GM12878 (cell line): ENCODE measurements at regions not wholly inside any gene's neighbourhood (a gene's known extent, or its start where the extent isn't known, plus 50 kb on each side); places are given as distances from the start of the nearest gene placed in this dataset.

Source experiments
- ATAC-seq: fragments of 200-7000 bp; cut with Tn5 transposase; 3 replicates; pipeline ENCODE4 v1.9.1; 2020; ENCODE audit warnings: mild to moderate bottlenecking, moderate library complexity
- BruUV-seq: library from RNA; stranded (reverse); fragments of 400-500 nt; replicated peaks from 2 replicates; lab custom pipeline; 2021; lab: Mats Ljungman, UMichigan
- CTCF ChIA-PET: fragments of 300-600 bp; sonication (Branson Sonifier 250); formaldehyde crosslinking; extraction: SDS; loops from one replicate; lab custom pipeline; 2021; ENCODE audit warnings: inconsistent platforms; lab: Yijun Ruan, JAX
- POLR2A ChIA-PET: fragments of 350-600 bp; formaldehyde crosslinking; extraction: SDS; loops from one replicate; lab custom pipeline; 2021; ENCODE audit warnings: inconsistent platforms; lab: Charles Lee
- RAD21 ChIA-PET: fragments of 300-600 bp; sonication (Branson Sonifier 250); formaldehyde crosslinking; loops from one replicate; lab custom pipeline; 2023; ENCODE audit warnings: antibody characterized with exemption; ENCODE audit not compliant: unreplicated experiment; lab: Charles Lee
- SMC1A ChIA-PET: fragments of 300-600 bp; sonication (Branson Sonifier 250); formaldehyde crosslinking; loops from one replicate; lab custom pipeline; 2023; ENCODE audit not compliant: unreplicated experiment, uncharacterized antibody; lab: Charles Lee
- DNase-seq: peaks from one replicate; pipeline ENCODE4 v3.0.0-alpha.2; 2011; ENCODE audit warnings: low read depth, low spot score
- FAIRE-seq: peaks from 3 replicates; lab custom pipeline; 2011; peaks lifted over from hg19 to GRCh38; lab: Jason Lieb, UNC
- H2AFZ ChIP-seq: 2 replicates; pipeline ENCODE4 v1.6.0; 2011; ENCODE audit warnings: low read depth, low read length, control low read depth; ENCODE audit not compliant: control insufficient read depth
- H3K27ac ChIP-seq: 2 replicates; pipeline ENCODE4 v1.5.1; 2011; ENCODE audit warnings: control low read depth; ENCODE audit not compliant: control insufficient read depth, insufficient read depth
- H3K27me3 ChIP-seq, 2 experiments: replicated peaks in 1 of 2; 2 replicates each; pipeline versions ENCODE4 v1.6.0 to v1.6.1; 2011; ENCODE audit warnings: low read length in 1 of 2; ENCODE audit not compliant: control insufficient read depth in 2 of 2, insufficient read depth in 2 of 2
- H3K36me3 ChIP-seq, 2 experiments: 2 replicates each; pipeline ENCODE4 v1.5.1; 2011; ENCODE audit warnings: low read length in 1 of 2; ENCODE audit not compliant: control insufficient read depth in 2 of 2, insufficient read depth in 2 of 2
- H3K4me1 ChIP-seq: 2 replicates; pipeline ENCODE4 v1.6.1; 2011; ENCODE audit warnings: mild to moderate bottlenecking, low read length, moderate library complexity, mixed read lengths; ENCODE audit not compliant: control insufficient read depth, insufficient read depth
- H3K4me2 ChIP-seq: 2 replicates; pipeline ENCODE4 v1.6.0; 2011; ENCODE audit warnings: control low read depth; ENCODE audit not compliant: control insufficient read depth, insufficient read depth
- H3K4me3 ChIP-seq: fragments of 200-600 bp; sonication (generic); 2 replicates; pipeline ENCODE4 v1.5.1; 2016
- H3K79me2 ChIP-seq: 2 replicates; pipeline ENCODE4 v1.6.0; 2011; ENCODE audit warnings: low read length; ENCODE audit not compliant: control insufficient read depth, insufficient read depth
- H3K9ac ChIP-seq: 2 replicates; pipeline ENCODE4 v1.8.0; 2011; ENCODE audit warnings: low read length, control low read depth, mixed read lengths; ENCODE audit not compliant: control insufficient read depth, insufficient read depth
- H3K9me3 ChIP-seq: replicated peaks from 3 replicates; pipeline ENCODE4 v1.5.1; 2011; ENCODE audit warnings: mild to moderate bottlenecking, low read length; ENCODE audit not compliant: control insufficient read depth, insufficient read depth
- H4K20me1 ChIP-seq: 2 replicates; pipeline ENCODE4 v1.6.0; 2011; ENCODE audit not compliant: control insufficient read depth, insufficient read depth
- BCL11A ChIP-seq: IDR thresholded peaks from 2 replicates; pipeline ENCODE4 v1.6.1; 2011; ENCODE audit warnings: low read depth, low read length
- DPF2 ChIP-seq: fragments of 450-650 bp; IDR thresholded peaks from 2 replicates; pipeline ENCODE4 v1.6.1; 2017; ENCODE audit warnings: mild to moderate bottlenecking
- EZH2 ChIP-seq: IDR thresholded peaks from 2 replicates; pipeline ENCODE4 v1.6.1; 2012; ENCODE audit warnings: low read depth, mild to moderate bottlenecking, control low read depth, inconsistent platforms, low read length, borderline replicate concordance; ENCODE audit not compliant: control insufficient read depth
- FOXK2 ChIP-seq: fragments of 450-650 bp; IDR thresholded peaks from 2 replicates; pipeline ENCODE4 v1.6.1; 2017; ENCODE audit warnings: mild to moderate bottlenecking, moderate library complexity
- HCFC1 ChIP-seq: fragments of 150-350 bp; IDR thresholded peaks from 2 replicates; pipeline ENCODE4 v1.6.1; 2014; ENCODE audit warnings: low read length
- HDAC6 ChIP-seq: fragments of 200-600 bp; sonication (generic); IDR thresholded peaks from one replicate; pipeline ENCODE4 v1.8.0; 2017; ENCODE audit warnings: antibody characterized with exemption; ENCODE audit not compliant: unreplicated experiment
- SKIL ChIP-seq: fragments of 450-650 bp; IDR thresholded peaks from 2 replicates; pipeline ENCODE4 v1.6.1; 2017; ENCODE audit warnings: mild to moderate bottlenecking, low read depth, inconsistent platforms; ENCODE audit not compliant: poor library complexity, severe bottlenecking
- SMAD1 ChIP-seq: fragments of 450-650 bp; IDR thresholded peaks from 2 replicates; pipeline ENCODE4 v1.6.1; 2018; ENCODE audit warnings: mild to moderate bottlenecking, low read depth; ENCODE audit not compliant: partially characterized antibody
- SMARCA5 ChIP-seq: fragments of 450-650 bp; IDR thresholded peaks from 2 replicates; pipeline ENCODE4 v1.6.1; 2017; ENCODE audit warnings: mild to moderate bottlenecking
- TBL1XR1 ChIP-seq: IDR thresholded peaks from 2 replicates; pipeline ENCODE4 v1.6.1; 2012; ENCODE audit warnings: low read depth, low read length, improper control_type of control experiment
- ZBTB33 ChIP-seq: fragments of 450-650 bp; IDR thresholded peaks from 2 replicates; pipeline ENCODE4 v1.6.1; 2017; ENCODE audit warnings: mild to moderate bottlenecking
- ZZZ3 ChIP-seq: IDR thresholded peaks from 2 replicates; pipeline ENCODE4 v1.6.1; 2011; ENCODE audit warnings: low read depth; ENCODE audit not compliant: control insufficient read depth, insufficient read length
- WGBS: methylation state at CpG from one replicate; pipeline ENCODE4 v1.1.6; 2016; ENCODE audit warnings: low lambda C conversion rate; ENCODE audit not compliant: insufficient replicate concordance, insufficient coverage; ENCODE audit errors: missing lambda C conversion rate; 5-methylcytosine and 5-hydroxymethylcytosine counted together
- in situ Hi-C: fragments of 300-500 bp; cut with MboI; formaldehyde crosslinking; loops from 9 replicates; pipeline ENCODE4 v1.14.3; 2018; ENCODE audit warnings: mixed read lengths
- intact Hi-C: fragments of 100-400 bp; cut with micrococcal nuclease; formaldehyde crosslinking; loops from one replicate; pipeline ENCODE4 v1.14.2; 2022; ENCODE audit not compliant: unreplicated experiment

DNA sequence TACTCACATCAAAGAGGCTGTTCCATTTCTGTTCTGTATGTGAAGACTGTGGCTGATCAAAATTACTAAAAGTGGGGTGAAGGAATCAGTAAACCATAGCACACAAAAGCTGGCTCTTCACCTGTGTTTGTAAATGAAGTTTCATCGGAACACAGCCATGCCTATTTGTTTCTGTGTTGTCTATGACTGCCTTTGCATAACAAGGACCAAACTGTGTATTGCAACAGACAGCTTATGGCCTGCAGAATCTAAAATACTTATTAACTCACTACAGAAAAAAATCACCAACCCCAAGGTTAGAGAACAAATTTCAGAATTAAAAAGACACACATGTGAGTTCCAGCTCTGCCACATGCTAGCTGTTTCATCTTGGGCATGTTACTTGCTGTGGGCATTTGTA, 163.9 kb downstream of the LYPLAL1 start:
- H3K9me3 ChIP-seq = no peaks in the 10 kb centered on the region
- WGBS = 83% methylated on average over 1 of the region's 1 CpG
- no TSS peak for BruUV-seq
- FAIRE-seq (no peak), ATAC-seq (no peak), DNase-seq (no peak)
- ChIA-PET RAD21 (no interaction called here), CTCF (no interaction called here), POLR2A (no interaction called here), SMC1A (no interaction called here)
- H3K4me3 ChIP-seq = no peak overlapping the region
- no peak for TF ChIP-seq HDAC6
- TF ChIP-seq ZZZ3 = no peak
- no peak for TF ChIP-seq SKIL
- no peak for TF ChIP-seq TBL1XR1
- TF ChIP-seq DPF2 = no peak
- no peak for TF ChIP-seq BCL11A
- TF ChIP-seq SMARCA5 = no peak
- no peak for TF ChIP-seq FOXK2
- TF ChIP-seq SMAD1 = no peak
- no peak for TF ChIP-seq ZBTB33
- TF ChIP-seq HCFC1 = no peak
- TF ChIP-seq EZH2 = no peak
- in situ Hi-C loops = no loop called here
- no peaks in the 10 kb centered on the region for H3K4me1 ChIP-seq
- H3K4me2 ChIP-seq = no peak overlapping the region
- H3K9ac ChIP-seq = no peak overlapping the region
- H3K27ac ChIP-seq = no peak overlapping the region
- no peaks in the 10 kb centered on the region for H4K20me1 ChIP-seq
- H3K79me2 ChIP-seq = no peaks in the 10 kb centered on the region
- H3K27me3 ChIP-seq = no peaks in the 10 kb centered on the region
- H3K36me3 ChIP-seq = no peaks in the 10 kb centered on the region
- intact Hi-C loops = no loop called here
- H2AFZ ChIP-seq = no peak overlapping the region
